ENCODE measurements at regions not wholly inside any gene's neighbourhood (a gene's known extent, or its start where the extent isn't known, plus 50 kb on each side); places are given as distances from the start of the nearest gene placed in this dataset.

DNA sequence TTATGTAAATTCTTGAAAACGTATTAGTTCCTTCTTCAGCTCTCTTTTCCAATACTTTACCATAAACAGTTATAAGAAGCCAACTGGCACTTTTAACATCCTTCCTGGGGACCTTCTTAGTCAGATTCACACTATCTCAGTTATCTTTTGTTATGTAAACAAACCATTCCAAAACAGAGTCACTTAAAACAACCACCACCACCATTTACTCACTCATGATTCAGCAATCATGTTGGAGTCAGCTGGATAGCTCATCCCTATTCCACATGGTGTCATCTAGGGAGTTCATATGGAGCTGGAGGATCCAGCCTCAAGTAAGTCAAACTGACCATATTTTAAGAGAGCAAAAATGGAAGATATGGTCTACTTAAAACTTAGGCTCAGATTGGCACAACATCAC, 240.3 kb upstream of the IRX3 start:
- Mint-ChIP-seq H3K4me3 (no peak overlapping the region), H3K27ac (no peak overlapping the region), H3K27me3 (ENCODE audit: low read depth) (peaks cover 37% of the 10 kb centered on the region), H3K36me3 (ENCODE audit: low read depth) (peaks cover 4% of the 10 kb centered on the region), H3K4me1 (no peaks in the 10 kb centered on the region), H3K9me3 (peaks cover 38% of the 10 kb centered on the region)
- TF ChIP-seq, protein P1, sequence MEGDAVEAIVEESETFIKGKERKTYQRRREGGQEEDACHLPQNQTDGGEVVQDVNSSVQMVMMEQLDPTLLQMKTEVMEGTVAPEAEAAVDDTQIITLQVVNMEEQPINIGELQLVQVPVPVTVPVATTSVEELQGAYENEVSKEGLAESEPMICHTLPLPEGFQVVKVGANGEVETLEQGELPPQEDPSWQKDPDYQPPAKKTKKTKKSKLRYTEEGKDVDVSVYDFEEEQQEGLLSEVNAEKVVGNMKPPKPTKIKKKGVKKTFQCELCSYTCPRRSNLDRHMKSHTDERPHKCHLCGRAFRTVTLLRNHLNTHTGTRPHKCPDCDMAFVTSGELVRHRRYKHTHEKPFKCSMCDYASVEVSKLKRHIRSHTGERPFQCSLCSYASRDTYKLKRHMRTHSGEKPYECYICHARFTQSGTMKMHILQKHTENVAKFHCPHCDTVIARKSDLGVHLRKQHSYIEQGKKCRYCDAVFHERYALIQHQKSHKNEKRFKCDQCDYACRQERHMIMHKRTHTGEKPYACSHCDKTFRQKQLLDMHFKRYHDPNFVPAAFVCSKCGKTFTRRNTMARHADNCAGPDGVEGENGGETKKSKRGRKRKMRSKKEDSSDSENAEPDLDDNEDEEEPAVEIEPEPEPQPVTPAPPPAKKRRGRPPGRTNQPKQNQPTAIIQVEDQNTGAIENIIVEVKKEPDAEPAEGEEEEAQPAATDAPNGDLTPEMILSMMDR (IDR thresholded peaks at IDR 0.05; ENCODE audit: unreplicated experiment in 3 of 3): no peak

DNA sequence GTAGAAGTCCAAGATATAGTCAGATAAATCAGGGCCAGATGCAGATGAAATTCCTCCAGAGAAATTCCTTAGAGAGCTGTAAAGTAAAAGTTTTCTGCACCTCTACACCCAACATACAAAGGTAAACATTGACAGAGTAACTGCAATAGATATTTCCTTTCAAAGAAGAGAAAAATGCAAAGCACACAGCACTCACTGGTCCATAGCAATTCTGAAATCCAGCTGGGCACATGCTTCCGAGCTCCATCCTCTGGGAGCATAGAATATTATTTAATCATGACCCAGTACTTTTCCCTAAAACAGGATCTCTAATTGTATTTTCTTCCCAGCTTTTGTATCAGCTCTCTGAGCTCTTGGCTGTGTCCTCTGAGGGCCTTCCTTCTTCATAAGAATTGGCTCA, 239.5 kb upstream of the IRX3 start:
- Mint-ChIP-seq H3K36me3 (ENCODE audit: low read depth) (peaks cover 4% of the 10 kb centered on the region), H3K27ac (no peak overlapping the region), H3K4me1 (no peaks in the 10 kb centered on the region), H3K4me3 (no peak overlapping the region), H3K27me3 (ENCODE audit: low read depth) (peaks cover 37% of the 10 kb centered on the region), H3K9me3 (peaks cover 35% of the 10 kb centered on the region)
- TF ChIP-seq, protein P1 (IDR thresholded peaks at IDR 0.05; ENCODE audit: unreplicated experiment in 3 of 3): no peak

DNA sequence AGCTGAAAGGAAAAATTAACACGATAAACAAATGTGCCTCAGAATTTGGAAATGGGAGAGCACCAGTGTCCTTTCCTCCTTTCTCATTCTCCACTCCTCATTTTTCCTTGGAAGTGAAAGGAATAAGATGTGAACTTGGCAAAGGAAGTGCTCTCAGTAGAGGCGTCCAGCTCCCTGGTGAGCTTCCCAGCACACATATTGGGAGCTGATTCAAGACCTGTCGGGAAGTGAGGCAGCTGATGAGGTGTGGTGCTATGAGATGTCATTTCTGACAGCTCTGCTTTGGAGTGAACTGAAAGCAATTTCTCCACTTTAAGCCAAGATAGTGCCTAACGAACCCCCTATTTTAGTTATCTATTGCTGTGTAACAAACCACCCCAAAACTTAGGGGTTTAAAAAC, 238.5 kb upstream of the IRX3 start:
- TF ChIP-seq, protein P1 (IDR thresholded peaks at IDR 0.05; ENCODE audit: unreplicated experiment in 3 of 3): no peak
- Mint-ChIP-seq H3K36me3 (ENCODE audit: low read depth) (peaks cover 4% of the 10 kb centered on the region), H3K27me3 (ENCODE audit: low read depth) (peaks cover 31% of the 10 kb centered on the region), H3K9me3 (peaks cover 35% of the 10 kb centered on the region), H3K4me1 (no peaks in the 10 kb centered on the region), H3K27ac (no peak overlapping the region), H3K4me3 (no peak overlapping the region)

DNA sequence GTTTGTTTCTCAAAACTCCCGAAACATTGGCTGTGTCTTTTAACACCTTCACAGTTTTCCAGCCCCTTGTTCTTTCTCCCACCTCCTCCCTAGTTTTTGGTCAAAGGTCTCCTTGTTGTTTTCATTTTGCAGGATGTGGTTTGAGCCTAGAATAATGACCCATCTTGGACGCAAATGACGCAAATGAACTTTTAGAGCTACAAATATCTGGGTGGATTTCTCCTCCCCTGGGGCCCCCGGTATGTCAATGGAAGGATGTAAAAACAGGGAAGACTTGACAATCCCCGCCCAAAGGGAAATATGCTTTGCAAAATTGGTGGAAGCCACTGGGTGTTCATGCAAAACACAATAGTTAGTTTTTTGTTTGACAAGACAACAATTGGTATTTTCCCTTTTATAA, 236.0 kb upstream of the IRX3 start:
- TF ChIP-seq, protein P1 (IDR thresholded peaks at IDR 0.05; ENCODE audit: unreplicated experiment in 3 of 3): no peak
- Mint-ChIP-seq H3K9me3 (peaks cover 34% of the 10 kb centered on the region), H3K4me1 (no peaks in the 10 kb centered on the region), H3K27ac (no peak overlapping the region), H3K27me3 (ENCODE audit: low read depth) (peaks cover 32% of the 10 kb centered on the region), H3K4me3 (no peak overlapping the region), H3K36me3 (ENCODE audit: low read depth) (peaks cover 4% of the 10 kb centered on the region)

DNA sequence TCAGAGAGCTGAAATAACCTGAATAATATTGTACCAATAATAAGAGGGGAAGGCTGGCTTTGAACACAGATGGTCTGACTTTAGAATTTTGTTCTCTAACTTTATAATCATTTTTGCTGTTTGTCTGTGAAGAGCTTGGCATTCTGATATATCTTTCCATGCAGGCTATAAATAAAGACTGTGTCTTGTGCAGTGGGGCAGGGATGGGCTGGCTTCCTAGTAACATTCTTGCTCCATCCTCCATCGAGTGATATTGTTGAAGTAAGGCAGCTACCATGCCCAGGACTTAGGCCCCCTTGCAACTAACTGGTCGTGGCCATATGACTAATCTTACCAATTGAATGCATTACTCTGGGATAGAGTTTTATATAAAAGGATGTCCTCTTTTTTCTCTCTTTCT, 234.7 kb upstream of the IRX3 start:
- H3K4me3 Mint-ChIP-seq: no peak overlapping the region
- H3K9me3 Mint-ChIP-seq: peaks cover 26% of the 10 kb centered on the region
- no peak overlapping the region for H3K27ac Mint-ChIP-seq
- TF ChIP-seq, protein P1 (IDR thresholded peaks at IDR 0.05; ENCODE audit: unreplicated experiment in 3 of 3): no peak
- H3K27me3 Mint-ChIP-seq (ENCODE audit: low read depth): peaks cover 44% of the 10 kb centered on the region
- no peaks in the 10 kb centered on the region for H3K4me1 Mint-ChIP-seq
- no peaks in the 10 kb centered on the region for H3K36me3 Mint-ChIP-seq (ENCODE audit: low read depth)

DNA sequence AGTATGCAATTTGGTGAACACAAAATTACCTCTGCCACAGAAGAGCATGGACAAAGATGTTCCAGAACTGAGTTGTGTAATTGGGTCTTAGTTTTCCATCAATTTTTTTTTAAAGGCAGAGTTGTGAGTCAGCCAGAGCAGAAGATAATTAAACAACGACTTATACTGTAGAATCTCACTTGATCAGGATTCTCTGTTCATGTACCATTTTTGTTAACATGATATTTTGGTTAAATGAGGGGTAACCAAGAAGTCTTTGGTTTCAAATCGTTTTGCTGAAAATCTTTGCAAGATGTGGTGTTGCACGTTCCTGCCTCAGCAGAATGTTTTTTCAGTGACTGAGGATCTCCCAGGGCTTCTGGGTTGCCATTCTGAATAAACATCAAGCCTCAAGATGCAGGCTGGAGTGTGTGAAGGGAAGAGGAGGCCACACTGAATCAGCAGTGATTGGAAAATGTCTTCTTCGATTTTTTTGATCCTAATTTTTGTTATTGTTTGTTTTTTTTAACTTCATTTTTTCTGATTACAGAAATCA, 232.6 kb upstream of the IRX3 start:
- Mint-ChIP-seq H3K27me3 (ENCODE audit: low read depth) (peaks cover 63% of the 10 kb centered on the region), H3K36me3 (ENCODE audit: low read depth) (no peaks in the 10 kb centered on the region), H3K4me1 (no peaks in the 10 kb centered on the region), H3K27ac (no peak overlapping the region), H3K4me3 (no peak overlapping the region), H3K9me3 (peaks cover 13% of the 10 kb centered on the region)
- TF ChIP-seq, protein P1 (IDR thresholded peaks at IDR 0.05; ENCODE audit: unreplicated experiment in 3 of 3): no peak
